Transverse colon (tissue), 4 donors: ENCODE measurements at regions not wholly inside any gene's neighbourhood (a gene's known extent, or its start where the extent isn't known, plus 50 kb on each side); places are given as distances from the start of the nearest gene placed in this dataset.

ENCODE experiments used
- DNase-seq: peaks from one replicate; pipeline ENCODE4 v3.0.0-alpha.2; 2019
- H3K27ac ChIP-seq, 4 donors: fragments of 200-600 bp; sonication (generic); 2 replicates each; pipeline ENCODE4 v1.5.1; 2016 to 2018; ENCODE audit warnings: inconsistent platforms in 4 of 4
- H3K27me3 ChIP-seq: fragments of 200-600 bp; sonication (generic); 2 replicates; pipeline ENCODE4 v1.5.1; 2017; ENCODE audit warnings: inconsistent platforms
- H3K36me3 ChIP-seq, 4 donors: fragments of 200-600 bp; sonication (generic); 2 replicates each; pipeline ENCODE4 v1.5.1; 2017 to 2019; ENCODE audit warnings: inconsistent platforms in 4 of 4
- H3K4me1 ChIP-seq, 4 donors: fragments of 200-600 bp; sonication (generic); 2 replicates each; pipeline ENCODE4 v1.5.1; 2017 to 2020; ENCODE audit warnings: inconsistent platforms in 4 of 4
- H3K4me3 ChIP-seq, 4 donors: fragments of 200-600 bp; sonication (generic); 1 replicate in 1 of 4; 2 replicates in 3 of 4; pipeline versions ENCODE4 v1.5.1 to v1.6.1; 2017 to 2019; ENCODE audit warnings: inconsistent platforms in 4 of 4
- H3K9me3 ChIP-seq, 2 donors: fragments of 200-600 bp; sonication (generic); 2 replicates each; pipeline ENCODE4 v1.5.1; 2017 to 2019; ENCODE audit warnings: inconsistent platforms in 2 of 2
- CTCF ChIP-seq, 5 experiments: fragments of 200-600 bp in 3 of 5; fragments of 450-650 bp in 2 of 5; sonication (generic) in 3 of 5; IDR thresholded peaks; 1 replicate in 2 of 5; 2 replicates in 3 of 5; pipeline ENCODE4 v1.5.1; 2016 to 2017; ENCODE audit warnings: antibody characterized with exemption in 5 of 5, inconsistent platforms in 3 of 5, mild to moderate bottlenecking in 2 of 5, moderate library complexity in 1 of 5
- EP300 ChIP-seq: sonication (generic); formaldehyde crosslinking; IDR thresholded peaks from one replicate; pipeline ENCODE4 v1.6.1; 2017; ENCODE audit warnings: antibody characterized with exemption, low read depth
- POLR2A ChIP-seq: fragments of 450-650 bp; IDR thresholded peaks from one replicate; pipeline ENCODE4 v1.6.1; 2016; ENCODE audit warnings: antibody characterized with exemption, mild to moderate bottlenecking, moderate library complexity
- POLR2AphosphoS5 ChIP-seq, 3 donors: sonication (generic); formaldehyde crosslinking; IDR thresholded peaks; one replicate each; pipeline ENCODE4 v1.6.1; 2016; ENCODE audit warnings: antibody characterized with exemption in 3 of 3
- WGBS, 2 donors: methylation state at CpG; one replicate each; pipeline ENCODE4 v1.1.5; 2018; ENCODE audit warnings: low coverage in 1 of 2; 5-methylcytosine and 5-hydroxymethylcytosine counted together
- in situ Hi-C, 4 donors: fragments of 200-750 bp; cut with MboI; loops; one replicate each; pipeline versions ENCODE4 v1.15.0 to v1.15.1; 2017; ENCODE audit warnings: low sequenced_read_pairs in 3 of 4, low pct_ligation_motif_present in 1 of 4, low pct_unique_long_range_greater_than_20kb in 1 of 4
- intact Hi-C: fragments of 100-400 bp; cut with DNase I; formaldehyde crosslinking; loops from one replicate; pipeline ENCODE4 v1.15.1; 2023; ENCODE audit warnings: low total_unique reads

DNA sequence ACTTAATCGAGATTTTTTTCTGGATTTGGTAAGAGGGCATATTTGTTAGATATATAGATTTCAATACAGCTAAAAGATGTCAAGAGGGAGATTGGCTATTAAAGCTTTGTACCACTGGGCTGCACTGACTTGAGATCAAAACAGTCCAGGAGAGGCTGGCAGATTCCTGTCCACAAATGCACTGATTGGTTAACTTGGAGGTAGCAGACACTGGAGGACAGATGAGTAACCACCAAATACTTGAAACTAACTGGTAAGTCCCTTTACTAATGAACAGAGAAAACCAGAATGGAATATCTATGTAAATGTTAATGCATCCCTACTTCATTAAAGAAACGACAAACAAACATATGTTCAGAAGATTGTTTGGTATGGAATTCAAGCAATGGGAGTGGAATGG is 416.6 kb downstream of the LRIG3 start:
- in situ Hi-C loops: no loop called here
- Histone ChIP-seq H3K27ac (no peak overlapping the region), H3K4me1 (peaks cover 0 to 12% (median 5%) of the 10 kb centered on the region in 4 donors), H3K9me3 (no peaks in the 10 kb centered on the region), H3K27me3 (no peaks in the 10 kb centered on the region), H3K4me3 (no peak overlapping the region), H3K36me3 (no peaks in the 10 kb centered on the region)
- DNase-seq: no peak
- TF ChIP-seq CTCF (IDR thresholded peaks at IDR 0.05) (no peak), EP300 (no peak), POLR2AphosphoS5 (IDR thresholded peaks at IDR 0.05) (no peak), POLR2A (no peak)
- 82 to 83% methylated on average over 2 of the region's 2 CpGs for WGBS, 2 donors
- intact Hi-C loops: no loop called here

DNA sequence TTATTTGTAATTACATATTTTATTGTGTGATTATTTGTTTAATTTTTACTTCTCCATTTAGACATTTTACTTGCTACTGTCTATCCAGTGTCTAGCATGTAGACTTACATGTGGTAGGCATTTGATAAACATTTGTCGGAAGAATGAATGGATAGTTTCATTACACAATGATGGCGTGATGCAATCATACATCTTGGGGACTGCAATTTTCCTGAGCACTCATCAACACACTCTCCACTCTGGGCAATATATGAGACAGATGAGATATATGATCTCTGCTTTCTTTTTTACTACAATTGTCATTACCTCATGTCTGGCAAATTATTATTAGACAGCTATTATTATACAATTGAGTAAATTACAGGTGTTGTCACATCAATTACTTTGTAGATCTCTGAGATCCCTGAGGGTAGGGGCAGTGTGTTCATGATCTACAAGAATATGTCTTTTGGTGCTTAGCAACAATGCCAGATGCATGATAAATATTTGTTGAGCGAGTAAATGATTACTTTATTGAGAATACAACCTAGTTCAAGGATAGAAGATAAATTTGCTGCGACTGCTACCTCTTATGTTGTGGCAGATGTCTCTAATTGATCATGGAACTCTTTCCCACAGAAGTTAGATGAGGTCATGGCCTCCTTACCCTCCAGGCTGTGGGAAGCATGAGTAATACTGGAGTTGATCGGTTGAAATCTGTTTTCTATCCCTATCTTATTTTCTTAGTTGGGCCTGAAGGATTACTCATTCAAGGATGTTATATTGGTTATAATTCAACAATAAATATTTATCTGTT is 416.0 kb downstream of the LRIG3 start:
- H3K9me3 ChIP-seq: no peaks in the 10 kb centered on the region
- 69 to 81% methylated on average over 5 of the region's 5 CpGs for WGBS, 2 donors
- in situ Hi-C loops: no loop called here
- H3K4me1 ChIP-seq: peaks cover 0 to 12% (median 5%) of the 10 kb centered on the region in 4 donors
- TF ChIP-seq EP300 (no peak), CTCF (IDR thresholded peaks at IDR 0.05) (no peak), POLR2AphosphoS5 (IDR thresholded peaks at IDR 0.05) (no peak), POLR2A (no peak)
- H3K27me3 ChIP-seq: no peaks in the 10 kb centered on the region
- DNase-seq: no peak
- no peaks in the 10 kb centered on the region for H3K36me3 ChIP-seq
- no peak overlapping the region for H3K4me3 ChIP-seq
- no peak overlapping the region for H3K27ac ChIP-seq
- intact Hi-C loops: no loop called here

- TF ChIP-seq CTCF (IDR thresholded peaks at IDR 0.05) (no peak), EP300 (no peak), POLR2AphosphoS5 (IDR thresholded peaks at IDR 0.05) (no peak), POLR2A (no peak)
- Histone ChIP-seq H3K27me3 (no peaks in the 10 kb centered on the region), H3K36me3 (no peaks in the 10 kb centered on the region), H3K27ac (no peak overlapping the region), H3K9me3 (no peaks in the 10 kb centered on the region), H3K4me1 (no peaks in the 10 kb centered on the region), H3K4me3 (no peak overlapping the region)
- in situ Hi-C loops (no loop called here), intact Hi-C loops (no loop called here)
- no peak for DNase-seq
- WGBS, 2 donors: 84 to 88% methylated on average over 2 to 5 of the region's 5 CpGs
Observed at GRCh38 chr12:58509116-58509885, 411.0 kb downstream of the LRIG3 start.

DNA sequence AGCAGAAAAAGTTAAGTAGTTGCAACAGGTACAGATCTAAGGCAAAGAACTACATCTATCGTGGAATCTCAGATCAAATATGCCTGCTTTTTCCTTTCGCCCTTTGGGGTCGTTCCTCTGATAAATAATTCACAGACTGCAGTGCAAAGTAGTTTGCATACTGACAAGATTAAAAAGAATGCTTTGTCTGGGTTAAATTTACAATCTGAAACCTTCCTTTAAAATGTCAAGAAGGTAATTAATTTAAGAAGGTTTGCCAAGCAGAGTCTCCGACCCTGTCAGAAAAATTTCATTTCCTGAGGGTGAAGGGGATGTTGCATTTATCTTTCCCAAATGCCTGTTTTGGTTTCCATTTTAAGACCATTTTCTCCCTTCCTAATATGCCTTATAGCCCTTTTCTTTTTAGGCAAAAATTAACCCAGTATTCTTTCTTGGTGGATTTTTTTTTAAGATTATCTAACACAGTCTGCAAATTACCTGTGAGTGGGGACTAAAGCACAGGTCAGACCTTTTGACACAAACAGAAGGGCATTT is 406.9 kb downstream of the LRIG3 start:
- peaks cover 0 to 7% of the 10 kb centered on the region in 2 donors for H3K9me3 ChIP-seq
- in situ Hi-C loops (no loop called here), intact Hi-C loops (no loop called here)
- H3K4me3 ChIP-seq: no peak overlapping the region
- no peak overlapping the region for H3K27ac ChIP-seq
- no peak for TF ChIP-seq POLR2A
- no peak for TF ChIP-seq POLR2AphosphoS5 (IDR thresholded peaks at IDR 0.05)
- no peak for TF ChIP-seq EP300
- TF ChIP-seq CTCF (IDR thresholded peaks at IDR 0.05): no peak
- WGBS, 2 donors: 55 to 60% methylated on average over 4 of the region's 4 CpGs
- no peaks in the 10 kb centered on the region for H3K36me3 ChIP-seq
- DNase-seq: no peak
- no peaks in the 10 kb centered on the region for H3K4me1 ChIP-seq
- H3K27me3 ChIP-seq: no peaks in the 10 kb centered on the region
